ENCODE measurements at regions not wholly inside any gene's neighbourhood (a gene's known extent, or its start where the extent isn't known, plus 50 kb on each side); places are given as distances from the start of the nearest gene placed in this dataset.

DNA sequence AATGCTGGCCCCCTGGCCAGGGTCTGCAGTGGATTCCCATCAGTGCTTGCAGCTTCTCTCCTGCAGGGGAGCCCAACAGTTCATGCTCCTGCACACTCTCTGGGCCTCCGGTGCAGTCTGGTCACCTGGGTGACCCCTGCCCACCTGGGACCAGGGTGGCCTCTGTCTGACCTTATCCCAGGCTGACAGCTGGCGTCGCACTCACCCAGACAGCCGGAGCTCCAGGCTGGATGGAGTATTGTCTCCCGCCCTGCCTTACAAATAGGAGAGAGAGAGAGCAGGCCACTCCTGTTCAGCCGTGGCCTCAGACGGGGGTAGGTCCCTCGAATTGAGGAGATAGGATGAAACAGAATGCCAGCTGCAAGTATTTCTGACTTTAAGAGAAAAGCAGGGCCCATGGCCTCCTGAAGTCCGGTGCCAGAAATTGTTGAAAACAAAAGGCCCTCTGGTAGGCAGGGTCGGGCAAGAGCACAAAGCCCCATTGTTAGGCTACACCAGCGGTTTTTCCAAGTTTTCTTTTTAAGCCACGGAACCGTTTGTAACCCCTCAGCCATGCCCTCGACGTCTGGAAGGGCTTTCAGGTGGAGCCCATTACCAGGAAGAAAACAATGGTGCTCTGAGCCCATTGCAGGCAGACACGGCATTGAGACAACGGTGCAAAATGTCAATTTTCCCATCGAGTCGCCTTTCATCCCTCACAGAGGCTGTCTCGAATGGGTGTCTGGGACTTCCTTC, 258.4 kb downstream of the BCL11A start:
- H3K4me2 ChIP-seq, result no peak overlapping the region
- WGBS (ENCODE audit: missing lambda C conversion rate), result 32% methylated on average over 18 of the region's 20 CpGs
- ChIA-PET CTCF (no interaction called here), POLR2A (no interaction called here)
- no peak overlapping the region for H3K4me3 ChIP-seq
- no peak overlapping the region for H3K27ac ChIP-seq
- no peaks in the 10 kb centered on the region for H3K4me1 ChIP-seq
- FAIRE-seq (no peak), ATAC-seq (peak in 1 of 2 experiments; percentile 50; a peak in 3 of 6 replicates), DNase-seq (ENCODE audit: low read depth in 1 of 2, low spot score in 1 of 2) (no peak)
- no peaks in the 10 kb centered on the region for H3K9me3 ChIP-seq
- TF ChIP-seq, protein P1, sequence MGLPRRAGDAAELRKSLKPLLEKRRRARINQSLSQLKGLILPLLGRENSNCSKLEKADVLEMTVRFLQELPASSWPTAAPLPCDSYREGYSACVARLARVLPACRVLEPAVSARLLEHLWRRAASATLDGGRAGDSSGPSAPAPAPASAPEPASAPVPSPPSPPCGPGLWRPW (IDR thresholded peaks at IDR 0.05), result no peak
- TF ChIP-seq POLR2AphosphoS2 (conservative IDR thresholded peaks at IDR 0.05; ENCODE audit: low read length), result no peak
- TF ChIP-seq BHLHE40 (IDR thresholded peaks at IDR 0.05; ENCODE audit: low read depth, low read length), result no peak
- TF ChIP-seq, protein P2, sequence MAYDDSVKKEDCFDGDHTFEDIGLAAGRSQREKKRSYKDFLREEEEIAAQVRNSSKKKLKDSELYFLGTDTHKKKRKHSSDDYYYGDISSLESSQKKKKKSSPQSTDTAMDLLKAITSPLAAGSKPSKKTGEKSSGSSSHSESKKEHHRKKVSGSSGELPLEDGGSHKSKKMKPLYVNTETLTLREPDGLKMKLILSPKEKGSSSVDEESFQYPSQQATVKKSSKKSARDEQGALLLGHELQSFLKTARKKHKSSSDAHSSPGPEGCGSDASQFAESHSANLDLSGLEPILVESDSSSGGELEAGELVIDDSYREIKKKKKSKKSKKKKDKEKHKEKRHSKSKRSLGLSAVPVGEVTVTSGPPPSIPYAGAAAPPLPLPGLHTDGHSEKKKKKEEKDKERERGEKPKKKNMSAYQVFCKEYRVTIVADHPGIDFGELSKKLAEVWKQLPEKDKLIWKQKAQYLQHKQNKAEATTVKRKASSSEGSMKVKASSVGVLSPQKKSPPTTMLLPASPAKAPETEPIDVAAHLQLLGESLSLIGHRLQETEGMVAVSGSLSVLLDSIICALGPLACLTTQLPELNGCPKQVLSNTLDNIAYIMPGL (CRISPR knock-in tag; IDR thresholded peaks at IDR 0.05; ENCODE audit: borderline replicate concordance), result no peak
- TF ChIP-seq RNF2 (IDR thresholded peaks at IDR 0.05; ENCODE audit: borderline replicate concordance, low read depth), result no peak
- no peak for TF ChIP-seq SMC3 (IDR thresholded peaks at IDR 0.05)
- TF ChIP-seq EHF (CRISPR knock-in tag; IDR thresholded peaks at IDR 0.05), result no peak

DNA sequence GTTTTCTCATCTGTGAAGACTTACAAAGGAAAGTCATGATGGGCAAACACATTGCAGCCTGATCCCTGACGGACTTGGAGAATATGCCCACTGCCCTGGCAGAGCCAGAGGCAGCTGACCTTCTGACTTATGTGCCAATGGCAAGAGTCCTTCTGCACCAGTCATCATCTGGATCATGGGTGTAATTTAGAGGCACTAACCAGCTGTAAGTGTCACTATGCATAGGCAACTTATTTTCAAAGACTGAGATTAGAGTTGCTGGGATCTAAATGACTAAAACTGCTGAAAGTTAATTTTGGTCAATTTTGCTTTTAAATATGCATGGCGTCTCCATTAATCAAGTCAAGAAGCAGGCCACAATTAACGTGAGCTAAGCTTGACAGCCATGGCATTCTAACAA, 261.2 kb downstream of the BCL11A start:
- no peak for FAIRE-seq
- no peak overlapping the region for H3K4me3 ChIP-seq
- H3K4me1 ChIP-seq, result no peaks in the 10 kb centered on the region
- ChIA-PET POLR2A (no interaction called here), CTCF (no interaction called here)
- no peak overlapping the region for H3K4me2 ChIP-seq
- WGBS (ENCODE audit: missing lambda C conversion rate), result 2% methylated on average over 3 of the region's 3 CpGs
- no peak for TF ChIP-seq MAZ (IDR thresholded peaks at IDR 0.05; ENCODE audit: borderline replicate concordance, low read depth, low read length)
- no peak for TF ChIP-seq NFE2L2 (conservative IDR thresholded peaks at IDR 0.05; ENCODE audit: low read length)
- no peak for TF ChIP-seq EHF (CRISPR knock-in tag; IDR thresholded peaks at IDR 0.05)
- no peak for TF ChIP-seq ZSCAN20 (CRISPR knock-in tag; IDR thresholded peaks at IDR 0.05)
- TF ChIP-seq ESRRA (IDR thresholded peaks at IDR 0.05; ENCODE audit: borderline replicate concordance, low read length), result no peak
- TF ChIP-seq, protein P3, sequence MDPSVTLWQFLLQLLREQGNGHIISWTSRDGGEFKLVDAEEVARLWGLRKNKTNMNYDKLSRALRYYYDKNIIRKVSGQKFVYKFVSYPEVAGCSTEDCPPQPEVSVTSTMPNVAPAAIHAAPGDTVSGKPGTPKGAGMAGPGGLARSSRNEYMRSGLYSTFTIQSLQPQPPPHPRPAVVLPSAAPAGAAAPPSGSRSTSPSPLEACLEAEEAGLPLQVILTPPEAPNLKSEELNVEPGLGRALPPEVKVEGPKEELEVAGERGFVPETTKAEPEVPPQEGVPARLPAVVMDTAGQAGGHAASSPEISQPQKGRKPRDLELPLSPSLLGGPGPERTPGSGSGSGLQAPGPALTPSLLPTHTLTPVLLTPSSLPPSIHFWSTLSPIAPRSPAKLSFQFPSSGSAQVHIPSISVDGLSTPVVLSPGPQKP (IDR thresholded peaks at IDR 0.05; ENCODE audit: low read depth, low read length), result no peak
- TF ChIP-seq RCOR1 (IDR thresholded peaks at IDR 0.05; ENCODE audit: low read depth, low read length), result no peak
- no peak for TF ChIP-seq PHF8 (IDR thresholded peaks at IDR 0.05; ENCODE audit: borderline replicate concordance, low read depth)
- TF ChIP-seq HDAC2 (IDR thresholded peaks at IDR 0.05), result no peak
- TF ChIP-seq, protein P4, sequence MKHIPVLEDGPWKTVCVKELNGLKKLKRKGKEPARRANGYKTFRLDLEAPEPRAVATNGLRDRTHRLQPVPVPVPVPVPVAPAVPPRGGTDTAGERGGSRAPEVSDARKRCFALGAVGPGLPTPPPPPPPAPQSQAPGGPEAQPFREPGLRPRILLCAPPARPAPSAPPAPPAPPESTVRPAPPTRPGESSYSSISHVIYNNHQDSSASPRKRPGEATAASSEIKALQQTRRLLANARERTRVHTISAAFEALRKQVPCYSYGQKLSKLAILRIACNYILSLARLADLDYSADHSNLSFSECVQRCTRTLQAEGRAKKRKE (CRISPR knock-in tag; IDR thresholded peaks at IDR 0.05; ENCODE audit: low read depth), result no peak
- TF ChIP-seq SMC3 (IDR thresholded peaks at IDR 0.05), result no peak
- TF ChIP-seq KDM5A (IDR thresholded peaks at IDR 0.05), result no peak
- TF ChIP-seq, protein P2 (CRISPR knock-in tag; IDR thresholded peaks at IDR 0.05; ENCODE audit: borderline replicate concordance), result no peak
- TF ChIP-seq KDM1A (IDR thresholded peaks at IDR 0.05; ENCODE audit: low read depth), result no peak
- no peak for TF ChIP-seq CEBPB (IDR thresholded peaks at IDR 0.05)
- no peak for TF ChIP-seq HOXA7 (CRISPR knock-in tag; IDR thresholded peaks at IDR 0.05)
- TF ChIP-seq, protein P5, sequence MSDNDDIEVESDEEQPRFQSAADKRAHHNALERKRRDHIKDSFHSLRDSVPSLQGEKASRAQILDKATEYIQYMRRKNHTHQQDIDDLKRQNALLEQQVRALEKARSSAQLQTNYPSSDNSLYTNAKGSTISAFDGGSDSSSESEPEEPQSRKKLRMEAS (IDR thresholded peaks at IDR 0.05), result no peak
- TF ChIP-seq TP53 (CRISPR knock-in tag; IDR thresholded peaks at IDR 0.05), result no peak
- no peak for TF ChIP-seq HEYL (CRISPR knock-in tag; IDR thresholded peaks at IDR 0.05)
- no peak for TF ChIP-seq POLR2AphosphoS2 (conservative IDR thresholded peaks at IDR 0.05; ENCODE audit: low read length)
- ATAC-seq, result no peak
- no peak for DNase-seq (ENCODE audit: low read depth in 1 of 2, low spot score in 1 of 2)
- H3K9me3 ChIP-seq, result no peaks in the 10 kb centered on the region
- H3K27ac ChIP-seq, result no peak overlapping the region

Measured in A549 (cell line).